ENCODE measurements at regions not wholly inside any gene's neighbourhood (a gene's known extent, or its start where the extent isn't known, plus 50 kb on each side); places are given as distances from the start of the nearest gene placed in this dataset.
"Not testable (repeated sequence)": the region's sequence is repeated elsewhere in the genome, so short reads cannot be mapped to it uniquely, and the experiment has no call there.

DNA sequence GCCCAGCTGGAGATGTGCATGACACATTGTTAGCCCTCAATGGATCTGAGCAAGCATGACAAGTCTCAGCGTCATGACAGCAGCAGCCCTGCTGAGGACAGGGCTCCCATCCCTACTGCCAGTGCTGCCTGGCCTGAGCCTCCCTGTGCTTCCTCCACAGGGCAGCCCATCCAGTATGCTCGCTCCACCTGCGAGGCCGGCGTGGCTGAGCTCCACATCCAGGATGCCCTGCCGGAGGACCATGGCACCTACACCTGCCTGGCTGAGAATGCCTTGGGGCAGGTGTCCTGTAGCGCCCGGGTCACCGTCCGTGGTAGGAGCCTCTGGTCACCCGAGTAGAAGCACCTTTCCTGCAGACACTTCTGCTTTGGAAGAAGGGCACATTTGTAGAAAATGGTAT lies 85.8 kb upstream of the OSBPL11 start:
- Histone ChIP-seq H3K4me3 (no peak overlapping the region), H3K9me3 (no peaks in the 10 kb centered on the region), H3K27ac (no peak overlapping the region), H3K36me3 (no peaks in the 10 kb centered on the region), H3K27me3 (no peaks in the 10 kb centered on the region), H3K4me1 (peaks cover 0 to 15% (median 5%) of the 10 kb centered on the region in 12 donors)
- TF ChIP-seq POLR2A (IDR thresholded peaks at IDR 0.05), result no peak
- TF ChIP-seq, protein P1, sequence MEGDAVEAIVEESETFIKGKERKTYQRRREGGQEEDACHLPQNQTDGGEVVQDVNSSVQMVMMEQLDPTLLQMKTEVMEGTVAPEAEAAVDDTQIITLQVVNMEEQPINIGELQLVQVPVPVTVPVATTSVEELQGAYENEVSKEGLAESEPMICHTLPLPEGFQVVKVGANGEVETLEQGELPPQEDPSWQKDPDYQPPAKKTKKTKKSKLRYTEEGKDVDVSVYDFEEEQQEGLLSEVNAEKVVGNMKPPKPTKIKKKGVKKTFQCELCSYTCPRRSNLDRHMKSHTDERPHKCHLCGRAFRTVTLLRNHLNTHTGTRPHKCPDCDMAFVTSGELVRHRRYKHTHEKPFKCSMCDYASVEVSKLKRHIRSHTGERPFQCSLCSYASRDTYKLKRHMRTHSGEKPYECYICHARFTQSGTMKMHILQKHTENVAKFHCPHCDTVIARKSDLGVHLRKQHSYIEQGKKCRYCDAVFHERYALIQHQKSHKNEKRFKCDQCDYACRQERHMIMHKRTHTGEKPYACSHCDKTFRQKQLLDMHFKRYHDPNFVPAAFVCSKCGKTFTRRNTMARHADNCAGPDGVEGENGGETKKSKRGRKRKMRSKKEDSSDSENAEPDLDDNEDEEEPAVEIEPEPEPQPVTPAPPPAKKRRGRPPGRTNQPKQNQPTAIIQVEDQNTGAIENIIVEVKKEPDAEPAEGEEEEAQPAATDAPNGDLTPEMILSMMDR (IDR thresholded peaks at IDR 0.05), result no peak
- peak in 1 of 4 donors; percentile 14 for ATAC-seq
- intact Hi-C loops (cut with DNase I), result no loop called here
- 87 to 98% (median 93%) methylated on average over 6 to 11 of the region's 11 CpGs for WGBS, 4 donors
- DNase-seq, result no peak

DNA sequence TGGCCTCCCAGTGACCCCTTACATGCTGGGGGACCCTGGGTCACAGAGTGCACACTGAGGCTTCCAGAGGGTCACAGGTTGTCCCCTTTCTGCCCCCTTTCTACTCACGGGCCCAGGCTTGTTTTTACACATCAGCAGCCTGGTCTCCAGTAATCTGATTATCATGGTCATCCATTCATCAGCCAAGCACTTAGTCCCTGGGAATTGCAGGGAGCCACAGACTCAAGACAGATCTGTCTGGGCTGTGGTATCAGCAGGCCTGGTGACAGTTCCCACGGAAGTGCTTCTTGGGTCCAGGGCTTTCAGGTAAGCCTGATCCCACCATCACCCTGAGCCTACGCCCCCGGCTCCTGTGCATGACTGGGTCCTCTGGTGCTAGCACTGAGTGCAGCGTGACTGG lies 86.6 kb upstream of the OSBPL11 start:
- H3K9me3 ChIP-seq; ATAC-seq; DNase-seq; intact Hi-C loops (cut with DNase I); H3K36me3 ChIP-seq; H3K4me3 ChIP-seq; H3K27me3 ChIP-seq; H3K27ac ChIP-seq: not testable (repeated sequence)
- WGBS, 4 donors, result 92 to 100% (median 93%) methylated on average over 3 to 5 of the region's 5 CpGs
- peaks cover 0 to 15% (median 5%) of the 10 kb centered on the region in 12 donors for H3K4me1 ChIP-seq

DNA sequence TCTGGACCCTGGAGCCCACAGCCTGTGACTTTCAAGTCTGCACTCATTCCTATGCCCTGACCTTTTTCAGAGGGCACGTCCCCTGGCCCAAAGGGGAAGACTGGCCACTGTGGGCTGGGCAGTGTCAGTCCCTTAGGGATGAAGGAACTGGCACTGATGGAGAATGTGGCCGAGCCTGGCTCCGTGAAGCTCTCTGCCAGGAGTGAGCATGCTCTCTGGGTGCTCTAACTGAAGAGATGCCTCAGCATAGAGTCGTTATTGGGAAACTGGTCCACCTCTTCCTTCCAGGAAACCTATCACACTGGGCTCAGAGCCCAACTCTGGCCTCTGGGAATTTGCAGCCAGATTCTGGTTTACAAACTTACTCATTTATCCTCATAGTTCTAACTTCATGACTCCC lies 87.3 kb upstream of the OSBPL11 start:
- H3K27me3 ChIP-seq; H3K9me3 ChIP-seq; H3K4me3 ChIP-seq; DNase-seq; H3K36me3 ChIP-seq; intact Hi-C loops (cut with DNase I): not testable (repeated sequence)
- H3K4me1 ChIP-seq, result peaks cover 0 to 15% (median 5%) of the 10 kb centered on the region in 12 donors
- WGBS, 4 donors, result 27 to 40% (median 31%) methylated on average over 4 of the region's 4 CpGs
- peak overlapping the region in 2 of 12 donors; percentile 17 to 70 for H3K27ac ChIP-seq
- ATAC-seq, result peak in 3 of 4 donors; percentile 27 to 50 (median 36)

DNA sequence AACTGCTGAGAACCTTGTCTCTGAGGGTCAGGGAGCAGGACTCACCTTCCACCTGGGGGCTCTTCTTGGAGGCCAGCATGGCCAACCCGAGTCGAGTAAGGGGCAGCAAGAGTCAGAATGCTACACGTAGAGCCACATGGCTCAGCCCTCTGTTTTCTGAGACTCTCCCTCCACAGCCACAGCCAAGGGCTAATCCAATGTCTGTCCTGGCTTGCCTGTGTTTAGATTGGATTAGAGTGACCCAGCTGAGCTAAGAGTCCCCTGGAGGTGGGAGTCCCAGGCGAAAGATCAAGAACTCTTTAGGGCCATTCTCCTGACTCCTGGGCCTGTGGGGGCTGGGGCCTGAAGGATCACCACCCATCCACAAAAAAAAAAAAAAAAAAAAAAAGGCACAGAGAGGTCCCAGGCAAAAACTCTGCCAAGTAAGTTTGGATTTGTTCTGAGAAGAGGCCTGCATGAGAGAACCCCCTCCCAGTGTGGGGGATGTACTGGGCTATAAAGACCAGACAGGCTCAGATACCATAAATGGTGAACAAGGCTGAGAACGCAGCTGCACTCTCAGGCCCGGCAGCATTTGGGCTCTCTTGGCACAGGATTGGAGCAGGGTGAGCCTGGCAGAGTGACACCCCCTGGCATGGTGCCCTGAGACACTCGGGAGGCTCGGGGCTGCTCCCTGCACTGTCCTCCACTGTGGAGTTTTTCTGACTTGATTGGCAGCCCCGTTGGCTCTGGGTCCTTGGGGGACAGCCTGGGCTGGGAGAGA lies 88.0 kb upstream of the OSBPL11 start:
- 30 to 47% (median 39%) methylated on average over 7 to 9 of the region's 9 CpGs for WGBS, 4 donors
- peak overlapping the region in 2 of 12 donors; percentile 17 to 70 for H3K27ac ChIP-seq
- no peaks in the 10 kb centered on the region for H3K9me3 ChIP-seq
- peak; percentile 64 to 78 (median 74) for ATAC-seq
- H3K4me3 ChIP-seq, result no peak overlapping the region
- peaks cover 0 to 15% (median 5%) of the 10 kb centered on the region in 12 donors for H3K4me1 ChIP-seq
- H3K27me3 ChIP-seq, result no peaks in the 10 kb centered on the region
- DNase-seq, result peak in 4 of 5 donors; percentile 26 to 74 (median 62)
- no peak for TF ChIP-seq POLR2A (IDR thresholded peaks at IDR 0.05)
- TF ChIP-seq, protein P1 (IDR thresholded peaks at IDR 0.05), result no peak
- H3K36me3 ChIP-seq, result no peaks in the 10 kb centered on the region
- intact Hi-C loops (cut with DNase I), result no loop called here

DNA sequence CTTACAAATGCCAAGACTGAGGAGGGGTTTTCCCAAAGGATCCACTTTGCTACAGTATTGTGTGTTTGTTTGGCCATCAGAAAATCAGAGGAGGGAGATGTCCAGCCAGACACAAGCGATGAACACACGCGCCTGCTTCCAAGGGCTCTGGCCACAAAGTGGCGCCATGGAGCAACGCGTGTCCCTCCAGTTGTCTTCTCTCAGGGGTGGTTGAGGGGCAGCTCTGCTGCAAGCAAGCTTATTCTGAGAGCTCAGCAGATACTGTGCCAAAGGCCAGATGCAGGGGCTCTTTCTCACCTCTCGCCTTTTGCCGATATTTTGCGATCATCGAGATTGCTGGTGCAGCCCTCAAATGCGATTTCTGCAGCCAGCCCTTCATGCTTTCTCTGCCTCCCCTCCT lies 88.9 kb upstream of the OSBPL11 start:
- ATAC-seq (peak in 2 of 4 donors; percentile 20 to 54), DNase-seq (no peak)
- H3K27me3 ChIP-seq, result no peaks in the 10 kb centered on the region
- 36 to 55% (median 49%) methylated on average over 8 to 11 of the region's 11 CpGs for WGBS, 4 donors
- H3K27ac ChIP-seq, result peak overlapping the region in 1 of 12 donors; percentile 70
- intact Hi-C loops (cut with DNase I), result no loop called here
- TF ChIP-seq, protein P1 (IDR thresholded peaks at IDR 0.05), result peak in 11 of 12 donors; percentile 10 to 42 (median 20)
- TF ChIP-seq POLR2A (IDR thresholded peaks at IDR 0.05), result no peak
- no peak overlapping the region for H3K4me3 ChIP-seq
- no peaks in the 10 kb centered on the region for H3K36me3 ChIP-seq
- peaks cover 0 to 15% (median 5%) of the 10 kb centered on the region in 12 donors for H3K4me1 ChIP-seq
- no peaks in the 10 kb centered on the region for H3K9me3 ChIP-seq

DNA sequence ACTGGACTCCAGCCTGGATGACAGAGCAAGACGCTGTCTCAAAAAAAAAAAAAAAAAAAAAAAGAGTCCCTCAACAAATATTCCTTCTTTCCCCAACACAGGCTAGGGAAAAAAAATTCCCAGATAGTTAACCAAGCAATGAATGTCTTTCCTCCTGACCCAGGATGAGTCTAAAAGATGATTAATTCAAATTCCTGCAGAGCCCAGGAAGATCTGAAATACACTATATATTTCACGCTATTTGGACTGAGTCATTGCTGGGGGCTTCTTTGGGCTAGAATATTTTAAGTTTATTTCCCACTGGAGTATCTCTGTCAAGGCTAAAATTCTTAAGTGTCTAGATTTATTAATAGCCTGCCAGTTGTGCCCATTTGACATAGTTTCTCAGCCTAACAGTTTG lies 90.4 kb upstream of the OSBPL11 start:
- DNase-seq; H3K9me3 ChIP-seq; H3K36me3 ChIP-seq; intact Hi-C loops (cut with DNase I); H3K27me3 ChIP-seq; ATAC-seq; H3K4me3 ChIP-seq; H3K27ac ChIP-seq: not testable (repeated sequence)
- H3K4me1 ChIP-seq, result peaks cover 0 to 15% (median 5%) of the 10 kb centered on the region in 12 donors
- 63 to 91% (median 86%) methylated on average over 2 of the region's 2 CpGs for WGBS, 4 donors

Measured in heart left ventricle (tissue), 16 donors.